IPS-18a (cell line): ENCODE measurements at regions not wholly inside any gene's neighbourhood (a gene's known extent, or its start where the extent isn't known, plus 50 kb on each side); places are given as distances from the start of the nearest gene placed in this dataset.
A peak's percentile ranks its signal among the peaks of the same experiment; 100 is the strongest.
"Not testable (repeated sequence)": the region's sequence is repeated elsewhere in the genome, so short reads cannot be mapped to it uniquely, and the experiment has no call there.

Experiments
- H3K27ac ChIP-seq: one replicate; pipeline ENCODE4 v1.5.1; 2013; ENCODE audit warnings: low read length
- H3K27me3 ChIP-seq: one replicate; pipeline ENCODE4 v1.6.1; 2013; ENCODE audit warnings: mild to moderate bottlenecking, low read length; ENCODE audit not compliant: control insufficient read depth, insufficient read depth
- H3K36me3 ChIP-seq: one replicate; pipeline ENCODE4 v1.6.1; 2013; ENCODE audit warnings: low read depth, low read length; ENCODE audit not compliant: control insufficient read depth
- H3K4me1 ChIP-seq: one replicate; pipeline ENCODE4 v1.6.1; 2013; ENCODE audit warnings: low read depth, low read length; ENCODE audit not compliant: control insufficient read depth
- H3K4me3 ChIP-seq: one replicate; pipeline ENCODE4 v1.5.1; 2013; ENCODE audit warnings: low read length
- H3K9ac ChIP-seq: one replicate; pipeline ENCODE4 v1.6.1; 2013; ENCODE audit warnings: mild to moderate bottlenecking, low read length, moderate library complexity
- H3K9me3 ChIP-seq: one replicate; pipeline ENCODE4 v1.6.1; 2013; ENCODE audit warnings: low read depth, low read length; ENCODE audit not compliant: control insufficient read depth

- Histone ChIP-seq H3K9ac (no peak overlapping the region), H3K27ac (no peak overlapping the region), H3K4me1 (no peaks in the 10 kb centered on the region), H3K9me3 (peaks cover 3% of the 10 kb centered on the region), H3K36me3 (no peaks in the 10 kb centered on the region), H3K27me3 (no peaks in the 10 kb centered on the region), H3K4me3 (no peak overlapping the region)
These were observed 52.6 kb downstream of the ERICH4 start for GRCh38 chr19:41495589-41495988.

GRCh38 chr19:41499899-41500298, 56.9 kb downstream of the ERICH4 start:
- no peaks in the 10 kb centered on the region for H3K4me1 ChIP-seq

GRCh38 chr19:41500443-41500842, 57.5 kb downstream of the ERICH4 start:
- H3K9me3 ChIP-seq, result no peaks in the 10 kb centered on the region
- no peak overlapping the region for H3K27ac ChIP-seq
- H3K4me3 ChIP-seq, result no peak overlapping the region
- no peaks in the 10 kb centered on the region for H3K36me3 ChIP-seq
- no peaks in the 10 kb centered on the region for H3K27me3 ChIP-seq
- no peak overlapping the region for H3K9ac ChIP-seq
- H3K4me1 ChIP-seq, result no peaks in the 10 kb centered on the region

More at GRCh38 chr19:41499899-41500298, 56.9 kb downstream of the ERICH4 start:
- no peaks in the 10 kb centered on the region for H3K36me3 ChIP-seq
- no peak overlapping the region for H3K9ac ChIP-seq
- H3K4me3 ChIP-seq, result no peak overlapping the region
- H3K27me3 ChIP-seq, result no peaks in the 10 kb centered on the region
- no peaks in the 10 kb centered on the region for H3K9me3 ChIP-seq
- H3K27ac ChIP-seq, result no peak overlapping the region

DNA sequence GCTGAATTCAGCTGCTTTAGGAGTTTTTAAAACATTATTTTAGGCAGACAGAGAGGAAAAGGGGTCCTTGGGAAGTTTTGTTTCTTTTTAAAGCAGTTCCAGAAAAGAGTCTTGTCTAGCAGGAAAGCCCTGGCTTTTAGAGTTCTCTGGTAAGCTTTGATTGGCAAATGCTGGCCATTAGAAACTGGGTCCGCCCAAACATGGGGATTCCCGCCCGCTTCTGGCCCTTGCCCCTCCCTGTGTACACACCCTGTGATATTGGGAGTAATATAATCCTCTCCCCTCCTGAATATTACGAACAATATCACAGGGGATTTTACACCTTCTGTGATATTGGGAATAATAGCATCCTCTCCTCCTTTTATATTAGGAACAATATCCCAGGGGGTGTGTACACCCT, 58.9 kb downstream of the ERICH4 start:
- no peaks in the 10 kb centered on the region for H3K4me1 ChIP-seq
- no peaks in the 10 kb centered on the region for H3K27me3 ChIP-seq
- H3K27ac ChIP-seq, result no peak overlapping the region
- no peak overlapping the region for H3K4me3 ChIP-seq
- H3K36me3 ChIP-seq, result no peaks in the 10 kb centered on the region
- no peaks in the 10 kb centered on the region for H3K9me3 ChIP-seq
- no peak overlapping the region for H3K9ac ChIP-seq

DNA sequence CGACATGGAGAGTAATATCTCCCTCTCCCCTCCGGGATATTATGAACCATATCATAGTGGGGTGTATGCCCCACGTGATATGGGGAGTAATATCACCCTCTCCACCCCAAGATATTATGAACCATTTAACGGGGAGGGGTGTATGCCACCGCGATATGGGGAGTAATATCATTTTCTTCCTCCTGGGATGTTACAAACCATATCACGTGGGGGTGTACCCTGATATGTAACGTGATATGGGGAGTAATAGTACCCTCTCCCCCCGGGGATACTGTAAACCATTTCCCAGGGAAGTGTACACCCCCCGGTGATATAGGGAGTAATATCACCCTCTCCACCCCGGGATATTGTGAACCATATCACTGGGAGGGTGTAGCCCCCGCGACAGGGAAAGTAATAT, 62.1 kb downstream of the ERICH4 start:
- H3K27me3 ChIP-seq, result peaks cover 3% of the 10 kb centered on the region
- no peaks in the 10 kb centered on the region for H3K9me3 ChIP-seq
- H3K36me3 ChIP-seq, result no peaks in the 10 kb centered on the region
- H3K4me3 ChIP-seq, result no peak overlapping the region
- H3K9ac ChIP-seq, result no peak overlapping the region
- H3K4me1 ChIP-seq, result no peaks in the 10 kb centered on the region
- no peak overlapping the region for H3K27ac ChIP-seq

- no peak overlapping the region for H3K9ac ChIP-seq
- H3K27ac ChIP-seq, result no peak overlapping the region
- H3K4me1 ChIP-seq, result no peaks in the 10 kb centered on the region
- H3K9me3 ChIP-seq, result no peaks in the 10 kb centered on the region
- H3K4me3 ChIP-seq, result no peak overlapping the region
- H3K27me3 ChIP-seq, result peaks cover 6% of the 10 kb centered on the region
- H3K36me3 ChIP-seq, result no peaks in the 10 kb centered on the region
These were observed 65.5 kb upstream of the CEACAM21 start for GRCh38 chr19:41510484-41510883.

DNA sequence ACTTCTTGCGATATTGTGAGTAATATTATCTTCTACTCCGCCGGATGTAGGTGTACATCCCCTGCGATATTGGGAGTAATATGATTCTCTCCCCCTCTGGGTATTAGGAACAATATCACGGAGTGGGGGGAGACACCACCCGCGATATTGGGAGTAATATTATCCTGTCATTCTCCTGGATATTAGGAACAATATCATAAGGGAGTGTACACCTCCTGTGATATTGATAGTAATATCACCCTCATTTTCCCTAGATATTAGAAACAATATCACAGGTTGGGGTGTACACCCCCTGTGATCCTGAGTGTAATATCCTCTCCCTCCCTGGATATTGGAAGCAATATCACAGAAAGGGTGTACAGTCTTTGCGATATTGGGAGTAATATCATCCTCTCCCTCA, 64.3 kb upstream of the CEACAM21 start:
- Histone ChIP-seq H3K4me1 (no peaks in the 10 kb centered on the region), H3K4me3 (no peak overlapping the region), H3K27ac (no peak overlapping the region), H3K27me3 (peaks cover 13% of the 10 kb centered on the region), H3K9ac (no peak overlapping the region), H3K36me3 (no peaks in the 10 kb centered on the region), H3K9me3 (no peaks in the 10 kb centered on the region)

DNA sequence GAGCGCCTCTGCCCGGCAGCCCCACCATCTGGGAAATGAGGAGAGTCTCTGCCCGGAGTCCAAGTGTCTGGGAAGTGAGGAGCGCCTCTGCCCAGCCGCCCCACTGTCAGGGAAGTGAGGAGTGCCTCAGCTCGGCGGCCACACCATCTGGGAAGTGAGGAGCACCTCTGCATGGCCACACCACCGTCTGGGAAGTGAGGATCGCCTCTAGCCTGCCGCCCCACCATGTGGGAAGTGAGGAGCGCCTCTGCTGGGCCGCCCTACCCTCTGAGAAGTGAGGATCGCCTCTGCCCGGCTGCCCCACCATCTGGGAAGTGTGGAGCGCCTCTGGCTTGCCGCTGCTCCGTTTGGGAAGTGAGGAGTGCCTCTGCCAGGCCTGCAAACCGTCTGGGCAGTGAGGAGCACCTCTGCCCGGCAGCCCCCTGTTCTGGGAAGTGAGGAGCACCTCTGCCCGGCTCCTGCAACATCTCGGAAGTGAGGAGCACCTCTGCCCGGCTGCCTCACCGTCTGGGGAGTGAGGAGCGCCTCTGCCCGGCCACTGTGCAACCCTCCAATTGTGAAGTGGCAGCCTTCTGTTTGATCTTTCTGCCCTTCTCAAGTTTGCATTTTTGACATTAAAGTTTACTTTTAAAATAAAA, 60.8 kb upstream of the CEACAM21 start:
- peaks cover 45% of the 10 kb centered on the region for H3K27me3 ChIP-seq

DNA sequence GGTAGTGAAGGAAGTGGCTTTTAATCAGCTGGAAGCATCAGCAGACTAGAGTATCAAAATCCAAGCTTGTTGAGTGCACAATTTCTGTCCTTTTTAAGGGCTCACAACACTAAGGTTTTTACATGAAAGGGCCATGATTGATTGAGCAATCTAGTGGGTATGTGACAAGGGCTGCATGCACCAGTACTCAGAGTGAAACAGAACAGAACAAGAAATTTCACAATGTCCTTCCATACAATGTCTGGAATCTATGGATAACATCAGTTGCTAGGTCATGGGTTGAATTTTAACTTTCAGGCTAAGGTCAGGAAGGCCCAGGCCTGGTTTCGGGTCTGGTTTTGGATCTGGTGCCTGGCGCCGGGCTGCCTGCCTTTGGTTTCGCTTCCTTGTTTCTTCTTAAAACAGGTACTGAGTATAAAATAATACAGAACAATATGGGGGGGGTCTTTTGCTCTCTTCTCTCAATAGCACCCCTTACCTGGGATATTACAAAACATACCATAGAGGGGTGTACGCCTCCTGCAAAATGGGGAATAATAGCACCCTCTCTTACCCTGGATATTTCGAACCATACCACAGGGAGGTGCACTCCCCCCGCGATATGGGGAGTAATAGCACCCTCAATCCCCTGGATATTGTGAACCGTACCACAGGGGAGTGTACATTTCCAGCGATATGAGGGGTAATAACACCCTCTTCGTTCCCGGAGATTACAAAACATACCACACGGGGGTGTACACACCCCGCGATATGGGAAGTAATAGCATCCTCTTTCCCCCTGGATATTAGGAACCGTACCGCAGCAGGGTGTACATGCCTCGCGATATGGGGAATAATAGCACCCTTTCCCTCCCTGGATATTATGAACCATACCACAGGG, 59.4 kb upstream of the CEACAM21 start:
- not testable (repeated sequence) for H3K9ac ChIP-seq, H3K36me3 ChIP-seq, H3K27ac ChIP-seq, H3K4me3 ChIP-seq, H3K9me3 ChIP-seq, H3K4me1 ChIP-seq
- peaks cover 59% of the 10 kb centered on the region for H3K27me3 ChIP-seq

More for the DNA sequence above, 60.8 kb upstream of the CEACAM21 start:
- Histone ChIP-seq H3K27ac (no peak overlapping the region), H3K36me3 (no peaks in the 10 kb centered on the region), H3K4me3 (no peak overlapping the region), H3K9ac (no peak overlapping the region), H3K9me3 (no peaks in the 10 kb centered on the region), H3K4me1 (no peaks in the 10 kb centered on the region)

- Histone ChIP-seq H3K9ac (no peak overlapping the region), H3K36me3 (no peaks in the 10 kb centered on the region), H3K9me3 (no peaks in the 10 kb centered on the region), H3K4me3 (no peak overlapping the region), H3K27me3 (peaks cover 75% of the 10 kb centered on the region), H3K4me1 (no peaks in the 10 kb centered on the region), H3K27ac (no peak overlapping the region)
These were observed 57.8 kb upstream of the CEACAM21 start for GRCh38 chr19:41518141-41518540.

- H3K9me3 ChIP-seq, H3K36me3 ChIP-seq, H3K27ac ChIP-seq, H3K9ac ChIP-seq, H3K4me1 ChIP-seq: not testable (repeated sequence)
- Histone ChIP-seq H3K4me3 (peak overlapping the region; percentile 38), H3K27me3 (peaks cover 94% of the 10 kb centered on the region)
These were observed 54.6 kb upstream of the CEACAM21 start for GRCh38 chr19:41521138-41521930.
